A549 (cell line): ENCODE measurements at regions not wholly inside any gene's neighbourhood (a gene's known extent, or its start where the extent isn't known, plus 50 kb on each side); places are given as distances from the start of the nearest gene placed in this dataset.

Experiments
- ATAC-seq, 2 experiments: fragments of 200-7000 bp in 1 of 2; fragments of >200 bp in 1 of 2; cut with Nextera tagmentation in 1 of 2; cut with Tn5 transposase in 1 of 2; 3 replicates each; pipeline versions ENCODE4 v1.8.0 to v1.9.1; 2018 to 2020; ENCODE audit warnings: mild to moderate bottlenecking in 1 of 2, moderate library complexity in 1 of 2
- CTCF ChIA-PET: fragments of 300-600 bp; sonication (Branson Sonifier 250); formaldehyde crosslinking; extraction: SDS; loops from one replicate; lab custom pipeline; 2021; ENCODE audit warnings: antibody characterized with exemption, inconsistent platforms; lab: Yijun Ruan, JAX
- POLR2A ChIA-PET: fragments of 350-600 bp; formaldehyde crosslinking; extraction: SDS; loops from one replicate; lab custom pipeline; 2021; ENCODE audit warnings: antibody characterized with exemption, inconsistent platforms; lab: Yijun Ruan, JAX
- DNase-seq, 2 experiments: peaks; one replicate each; pipeline versions ENCODE4 v3.0.0 to v3.0.0-alpha.2; 2011 to 2016; ENCODE audit warnings: low read depth in 1 of 2, low spot score in 1 of 2
- FAIRE-seq: peaks from 2 replicates; lab custom pipeline; 2011; peaks lifted over from hg19 to GRCh38; lab: Jason Lieb, UNC
- H3K27ac ChIP-seq, 2 experiments: fragments of >200 bp; sonication (Bioruptor Twin); formaldehyde crosslinking; 3 replicates each; pipeline ENCODE4 v1.5.1; 2016 to 2017
- H3K4me1 ChIP-seq: fragments of >200 bp; sonication (Bioruptor Twin); formaldehyde crosslinking; 3 replicates; pipeline ENCODE4 v1.6.1; 2016
- H3K4me2 ChIP-seq: fragments of >200 bp; sonication (Bioruptor Twin); formaldehyde crosslinking; 3 replicates; pipeline ENCODE4 v1.6.1; 2016
- H3K4me3 ChIP-seq: fragments of >200 bp; sonication (Bioruptor Twin); formaldehyde crosslinking; 3 replicates; pipeline ENCODE4 v1.5.1; 2016
- H3K9me3 ChIP-seq: fragments of >200 bp; sonication (Bioruptor Twin); formaldehyde crosslinking; 3 replicates; pipeline ENCODE4 v1.6.1; 2016
- BHLHE40 ChIP-seq: IDR thresholded peaks from 2 replicates; pipeline ENCODE4 v1.6.1; 2012; ENCODE audit warnings: low read depth, low read length, inconsistent platforms
- CBX2 ChIP-seq: fragments of 200-600 bp; sonication (generic); IDR thresholded peaks from 2 replicates; pipeline ENCODE4 v1.6.1; 2016; ENCODE audit warnings: low read depth, mild to moderate bottlenecking, borderline replicate concordance
- CBX8 ChIP-seq: fragments of 200-600 bp; sonication (generic); IDR thresholded peaks from 2 replicates; pipeline ENCODE4 v1.6.1; 2016
- CEBPB ChIP-seq, 2 experiments: fragments of >200 bp in 1 of 2; sonication (Bioruptor Twin) in 1 of 2; formaldehyde crosslinking in 1 of 2; IDR thresholded peaks; 2 replicates each; pipeline ENCODE4 v1.6.1; 2012 to 2016
- CHD2 ChIP-seq: fragments of 150-350 bp; IDR thresholded peaks from 2 replicates; pipeline ENCODE4 v1.6.1; 2014; ENCODE audit warnings: low read length; ENCODE audit not compliant: partially characterized antibody
- CTCF ChIP-seq: fragments of >200 bp; sonication (Bioruptor Twin); formaldehyde crosslinking; IDR thresholded peaks from 3 replicates; pipeline ENCODE4 v1.5.1; 2016
- EHF ChIP-seq: fragments of 250-450 bp; sonication (Bioruptor Pico); IDR thresholded peaks from 2 replicates; pipeline ENCODE4 v1.5.0; 2020; ENCODE audit warnings: mild to moderate bottlenecking
- ELK1 ChIP-seq: fragments of 150-350 bp; IDR thresholded peaks from 2 replicates; pipeline ENCODE4 v1.6.1; 2014; ENCODE audit warnings: low read depth, mild to moderate bottlenecking, low read length
- ESRRA ChIP-seq: fragments of 150-350 bp; IDR thresholded peaks from 2 replicates; pipeline ENCODE4 v1.6.1; 2014; ENCODE audit warnings: mild to moderate bottlenecking, low read length, borderline replicate concordance
- FOSB ChIP-seq: fragments of 250-450 bp; sonication (Bioruptor Pico); IDR thresholded peaks from 2 replicates; pipeline ENCODE4 v1.5.0; 2020; ENCODE audit warnings: mild to moderate bottlenecking, moderate library complexity
- HDAC2 ChIP-seq: fragments of 200-600 bp; sonication (generic); IDR thresholded peaks from 2 replicates; pipeline ENCODE4 v1.6.1; 2016
- HEYL ChIP-seq: fragments of 250-450 bp; sonication (Bioruptor Pico); IDR thresholded peaks from 2 replicates; pipeline ENCODE4 v1.8.0; 2021; ENCODE audit warnings: mild to moderate bottlenecking, moderate library complexity
- HOXA7 ChIP-seq: fragments of 250-450 bp; sonication (Bioruptor Pico); IDR thresholded peaks from 2 replicates; pipeline ENCODE4 v1.5.0; 2020; ENCODE audit warnings: mild to moderate bottlenecking, moderate library complexity
- HOXB13 ChIP-seq: fragments of 250-450 bp; sonication (Bioruptor Pico); IDR thresholded peaks from 2 replicates; pipeline ENCODE4 v1.5.0; 2020; ENCODE audit warnings: low read depth, mild to moderate bottlenecking, moderate library complexity
- HOXB5 ChIP-seq: fragments of 250-450 bp; sonication (Bioruptor Pico); IDR thresholded peaks from 2 replicates; pipeline ENCODE4 v1.5.0; 2020; ENCODE audit warnings: mild to moderate bottlenecking, moderate library complexity
- JUNB ChIP-seq: fragments of >200 bp; sonication (Bioruptor Twin); formaldehyde crosslinking; IDR thresholded peaks from 2 replicates; pipeline ENCODE4 v1.6.1; 2016
- KDM1A ChIP-seq: fragments of 200-600 bp; sonication (generic); IDR thresholded peaks from 2 replicates; pipeline ENCODE4 v1.6.1; 2016; ENCODE audit warnings: low read depth, mild to moderate bottlenecking
- KDM5A ChIP-seq: fragments of 200-600 bp; sonication (generic); IDR thresholded peaks from 2 replicates; pipeline ENCODE4 v1.6.1; 2016; ENCODE audit warnings: antibody characterized with exemption, mild to moderate bottlenecking
- MAFK ChIP-seq: fragments of 450-650 bp; IDR thresholded peaks from 2 replicates; pipeline ENCODE4 v1.6.1; 2014; ENCODE audit not compliant: partially characterized antibody
- MAZ ChIP-seq: fragments of 150-350 bp; IDR thresholded peaks from 2 replicates; pipeline ENCODE4 v1.6.1; 2014; ENCODE audit warnings: antibody characterized with exemption, low read depth, low read length, borderline replicate concordance
- NFE2L2 ChIP-seq: fragments of 150-350 bp; conservative IDR thresholded peaks from 2 replicates; pipeline ENCODE4 v1.6.1; 2014; ENCODE audit warnings: low read length
- NR3C1 ChIP-seq: fragments of >200 bp; sonication (Bioruptor Twin); formaldehyde crosslinking; IDR thresholded peaks from 3 replicates; pipeline ENCODE4 v1.6.1; 2017
- PBX3 ChIP-seq: IDR thresholded peaks from 2 replicates; pipeline ENCODE4 v1.6.1; 2012
- PHF8 ChIP-seq: fragments of 200-600 bp; sonication (generic); IDR thresholded peaks from 2 replicates; pipeline ENCODE4 v1.6.1; 2016; ENCODE audit warnings: low read depth, mild to moderate bottlenecking, antibody characterized with exemption, moderate library complexity, borderline replicate concordance
- POLR2A ChIP-seq: IDR thresholded peaks from 2 replicates; pipeline ENCODE4 v1.6.1; 2012; ENCODE audit warnings: mild to moderate bottlenecking, low read length
- RARB ChIP-seq: fragments of 250-450 bp; sonication (Bioruptor Pico); IDR thresholded peaks from 2 replicates; pipeline ENCODE4 v1.8.0; 2021; ENCODE audit warnings: mild to moderate bottlenecking, moderate library complexity
- RFX5 ChIP-seq: fragments of 450-650 bp; IDR thresholded peaks from 2 replicates; pipeline ENCODE4 v1.7.1; 2014; ENCODE audit warnings: antibody characterized with exemption, mild to moderate bottlenecking, moderate library complexity
- SMC3 ChIP-seq: fragments of >200 bp; sonication (Bioruptor Twin); formaldehyde crosslinking; IDR thresholded peaks from 3 replicates; pipeline ENCODE4 v1.6.1; 2018; ENCODE audit warnings: inconsistent platforms
- SREBF2 ChIP-seq: fragments of 450-650 bp; IDR thresholded peaks from 2 replicates; pipeline ENCODE4 v1.6.1; 2014; ENCODE audit warnings: mild to moderate bottlenecking, moderate library complexity
- TP53 ChIP-seq: fragments of 250-450 bp; sonication (Bioruptor Pico); IDR thresholded peaks from 2 replicates; pipeline ENCODE4 v1.5.0; 2021; ENCODE audit warnings: mild to moderate bottlenecking, moderate library complexity
- USF2 ChIP-seq: fragments of 450-650 bp; IDR thresholded peaks from 2 replicates; pipeline ENCODE4 v1.6.1; 2014; ENCODE audit warnings: antibody characterized with exemption
- ZC3H11A ChIP-seq: fragments of 450-650 bp; IDR thresholded peaks from 2 replicates; pipeline ENCODE4 v1.6.1; 2014; ENCODE audit warnings: antibody characterized with exemption, mild to moderate bottlenecking
- ZNF302 ChIP-seq: fragments of 250-450 bp; sonication (Bioruptor Pico); IDR thresholded peaks from 2 replicates; pipeline ENCODE4 v1.9.0; 2021; ENCODE audit warnings: inconsistent platforms, mild to moderate bottlenecking, moderate library complexity
- ZSCAN20 ChIP-seq: fragments of 250-450 bp; sonication (Bioruptor Pico); IDR thresholded peaks from 2 replicates; pipeline ENCODE4 v1.8.0; 2022; ENCODE audit warnings: mild to moderate bottlenecking, moderate library complexity
- WGBS: methylation state at CpG from one replicate; pipeline ENCODE4 v1.1.6; 2017; ENCODE audit errors: missing lambda C conversion rate; 5-methylcytosine and 5-hydroxymethylcytosine counted together

- FAIRE-seq = no peak
- Histone ChIP-seq H3K27ac (no peak overlapping the region), H3K4me3 (no peak overlapping the region), H3K4me2 (no peak overlapping the region), H3K9me3 (no peaks in the 10 kb centered on the region), H3K4me1 (no peaks in the 10 kb centered on the region)
- DNase-seq = no peak
- no peak for ATAC-seq
- TF ChIP-seq RARB (no peak), ZNF302 (CRISPR knock-in tag) (no peak), MAFK (no peak), HDAC2 (no peak), ESRRA (no peak), PBX3 (no peak), FOSB (CRISPR knock-in tag) (no peak), SREBF2 (no peak), POLR2A (no peak), HOXB5 (CRISPR knock-in tag) (no peak), JUNB (no peak), CBX2 (no peak), SMC3 (no peak), ELK1 (no peak), EHF (CRISPR knock-in tag) (no peak), CHD2 (no peak)
- ChIA-PET CTCF (no interaction called here), POLR2A (no interaction called here)
These were observed 171.3 kb upstream of the C1orf87 start for GRCh38 chr1:60244906-60245305.

- H3K27ac ChIP-seq = no peak overlapping the region
- DNase-seq (no peak), ATAC-seq (no peak), FAIRE-seq (no peak)
- WGBS = 31% methylated on average over 2 of the region's 2 CpGs
- no peaks in the 10 kb centered on the region for H3K9me3 ChIP-seq
- no peak overlapping the region for H3K4me2 ChIP-seq
- ChIA-PET POLR2A (no interaction called here), CTCF (no interaction called here)
- no peak for TF ChIP-seq HEYL (CRISPR knock-in tag)
- TF ChIP-seq ZC3H11A = no peak
- TF ChIP-seq SMC3 = no peak
- no peak for TF ChIP-seq RFX5
- TF ChIP-seq CBX8 = no peak
- TF ChIP-seq ELK1 = no peak
- no peak for TF ChIP-seq HOXA7
- no peak for TF ChIP-seq HOXB13 (CRISPR knock-in tag)
- no peak for TF ChIP-seq JUNB
- TF ChIP-seq CHD2 = no peak
- TF ChIP-seq ZSCAN20 = no peak
- no peak for TF ChIP-seq BHLHE40
- no peak for TF ChIP-seq MAZ
- no peak for TF ChIP-seq NR3C1
- no peaks in the 10 kb centered on the region for H3K4me1 ChIP-seq
- H3K4me3 ChIP-seq = no peak overlapping the region
These were observed 161.7 kb upstream of the C1orf87 start for GRCh38 chr1:60235275-60235674.

GRCh38 chr1:60234776-60235175, 161.2 kb upstream of the C1orf87 start:
- no peaks in the 10 kb centered on the region for H3K9me3 ChIP-seq
- H3K4me3 ChIP-seq = no peak overlapping the region
- no peak for DNase-seq
- no peak overlapping the region for H3K4me2 ChIP-seq
- TF ChIP-seq HOXB13 (CRISPR knock-in tag) (no peak), RARB (no peak), USF2 (no peak), TP53 (CRISPR knock-in tag) (no peak), PHF8 (no peak), NFE2L2 (no peak), POLR2A (no peak), ZSCAN20 (no peak), KDM1A (no peak), CTCF (no peak), CEBPB (IDR thresholded peaks at IDR 0.05) (no peak), KDM5A (no peak)
- 0% methylated on average over 2 of the region's 2 CpGs for WGBS
- no peak for FAIRE-seq
- CTCF ChIA-PET = no interaction called here
- ATAC-seq = no peak
- no peaks in the 10 kb centered on the region for H3K4me1 ChIP-seq
- POLR2A ChIA-PET = no interaction called here
- no peak overlapping the region for H3K27ac ChIP-seq
